PC-9 (cell line): ENCODE measurements at regions not wholly inside any gene's neighbourhood (a gene's known extent, or its start where the extent isn't known, plus 50 kb on each side); places are given as distances from the start of the nearest gene placed in this dataset.

Experiments used
- BruUV-seq: library from RNA; stranded (reverse); fragments of 400-500 nt; replicated peaks from 2 replicates; lab custom pipeline; 2021; lab: Mats Ljungman, UMichigan
- CTCF ChIA-PET: fragments of 300-600 bp; sonication (Branson Sonifier 250); formaldehyde crosslinking; loops from one replicate; lab custom pipeline; 2022; ENCODE audit warnings: antibody characterized with exemption; lab: Charles Lee
- POLR2A ChIA-PET: fragments of 300-600 bp; sonication (Branson Sonifier 250); formaldehyde crosslinking; loops from one replicate; lab custom pipeline; 2022; ENCODE audit warnings: antibody characterized with exemption; ENCODE audit not compliant: unreplicated experiment; lab: Charles Lee
- DNase-seq, 2 experiments: peaks; one replicate each; pipeline versions ENCODE4 v3.0.0 to v3.0.0-alpha.2; 2015 to 2022; ENCODE audit warnings: mixed read lengths in 1 of 2
- H2AFZ ChIP-seq: fragments of 200-600 bp; sonication (generic); 2 replicates; pipeline ENCODE4 v1.8.1; 2017; ENCODE audit warnings: antibody characterized with exemption
- H3F3A ChIP-seq: fragments of 200-600 bp; sonication (generic); 2 replicates; pipeline ENCODE4 v1.8.1; 2017; ENCODE audit warnings: antibody characterized with exemption, mild to moderate bottlenecking, low read depth; ENCODE audit not compliant: insufficient read depth
- H3K27ac ChIP-seq: fragments of 200-600 bp; sonication (generic); 2 replicates; pipeline ENCODE4 v1.6.1; 2016; ENCODE audit warnings: mixed run types
- H3K27me3 ChIP-seq: fragments of 200-600 bp; sonication (generic); 2 replicates; pipeline ENCODE4 v1.6.1; 2016; ENCODE audit warnings: low read depth, mixed run types; ENCODE audit not compliant: insufficient read depth
- H3K36me3 ChIP-seq: fragments of 200-600 bp; sonication (generic); 2 replicates; pipeline ENCODE4 v1.6.1; 2016; ENCODE audit warnings: low read depth, mixed run types
- H3K4me1 ChIP-seq: fragments of 200-600 bp; sonication (generic); replicated peaks from 2 replicates; pipeline ENCODE4 v1.6.1; 2016; ENCODE audit warnings: mixed run types; ENCODE audit not compliant: insufficient read depth
- H3K4me2 ChIP-seq: fragments of 200-600 bp; sonication (generic); 2 replicates; pipeline ENCODE4 v1.6.1; 2017; ENCODE audit warnings: mixed run types
- H3K4me3 ChIP-seq: fragments of 200-600 bp; sonication (generic); 2 replicates; pipeline ENCODE4 v1.6.1; 2016; ENCODE audit warnings: mixed run types
- H3K79me2 ChIP-seq: fragments of 200-600 bp; sonication (generic); 2 replicates; pipeline ENCODE4 v1.6.1; 2017; ENCODE audit warnings: low read depth, mixed run types
- H3K9me2 ChIP-seq: fragments of 200-600 bp; sonication (generic); 2 replicates; pipeline ENCODE4 v1.8.1; 2017; ENCODE audit warnings: mild to moderate bottlenecking; ENCODE audit not compliant: insufficient read depth
- H3K9me3 ChIP-seq: fragments of 200-600 bp; sonication (generic); 2 replicates; pipeline ENCODE4 v1.8.1; 2016; ENCODE audit warnings: low read depth; ENCODE audit not compliant: insufficient read depth
- H4K20me1 ChIP-seq: fragments of 200-600 bp; sonication (generic); 2 replicates; pipeline ENCODE4 v1.8.1; 2017; ENCODE audit not compliant: insufficient read depth
- EZH2 ChIP-seq: fragments of 200-600 bp; sonication (generic); IDR thresholded peaks from 2 replicates; pipeline ENCODE4 v1.8.0; 2017; ENCODE audit warnings: antibody characterized with exemption, low read depth
- intact Hi-C: fragments of 100-400 bp; cut with micrococcal nuclease; formaldehyde crosslinking; loops from one replicate; pipeline ENCODE4 v1.10.0; 2022; ENCODE audit not compliant: unreplicated experiment
- TF ChIP-seq, protein P1 (sequence below): fragments of 200-600 bp; sonication (generic); conservative IDR thresholded peaks from 2 replicates; pipeline ENCODE4 v1.6.1; 2017; ENCODE audit warnings: mixed run types, antibody characterized with exemption, mild to moderate bottlenecking, moderate library complexity

DNA sequence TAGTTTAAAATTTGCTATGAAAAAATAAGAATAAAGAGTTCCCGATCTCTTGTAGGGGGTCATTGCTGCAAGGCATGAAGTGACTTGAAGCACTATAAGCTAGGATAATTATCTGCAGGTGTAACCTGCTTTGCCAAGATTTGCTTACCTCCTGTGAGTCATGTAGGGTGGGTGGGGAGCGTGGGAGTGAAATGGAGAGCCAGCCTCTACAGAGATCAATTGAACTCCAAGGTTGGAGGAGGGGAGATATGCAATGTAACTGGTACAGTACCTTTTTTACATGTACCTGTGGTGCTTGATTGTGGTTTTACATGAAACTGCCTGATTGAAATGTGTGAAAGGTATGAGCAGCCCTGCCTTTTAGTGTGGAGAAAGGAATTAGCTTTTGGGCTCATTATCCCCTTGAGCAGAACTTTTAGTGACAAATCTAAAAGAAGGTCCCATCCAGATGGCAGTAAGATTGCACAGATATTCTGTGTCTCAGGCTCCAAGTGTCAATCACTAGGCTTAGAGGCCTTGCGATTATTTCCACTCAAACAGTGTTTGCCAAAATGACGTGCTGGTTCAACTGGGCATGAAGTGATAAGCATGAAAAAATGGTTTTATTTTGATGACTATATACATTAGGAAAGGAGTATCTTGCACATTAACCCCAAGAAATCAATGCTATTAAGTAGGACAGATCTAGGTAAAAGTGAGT lies 138.6 kb upstream of the GRB10 start:
- H3K4me1 ChIP-seq, result peaks cover 25% of the 10 kb centered on the region
- H3K27me3 ChIP-seq, result no peaks in the 10 kb centered on the region
- no peak overlapping the region for H3K27ac ChIP-seq
- H3F3A ChIP-seq, result peaks cover 14% of the 10 kb centered on the region; the same call in 1 of the 2 replicates
- no peak for TF ChIP-seq EZH2
- TF ChIP-seq, protein P1, sequence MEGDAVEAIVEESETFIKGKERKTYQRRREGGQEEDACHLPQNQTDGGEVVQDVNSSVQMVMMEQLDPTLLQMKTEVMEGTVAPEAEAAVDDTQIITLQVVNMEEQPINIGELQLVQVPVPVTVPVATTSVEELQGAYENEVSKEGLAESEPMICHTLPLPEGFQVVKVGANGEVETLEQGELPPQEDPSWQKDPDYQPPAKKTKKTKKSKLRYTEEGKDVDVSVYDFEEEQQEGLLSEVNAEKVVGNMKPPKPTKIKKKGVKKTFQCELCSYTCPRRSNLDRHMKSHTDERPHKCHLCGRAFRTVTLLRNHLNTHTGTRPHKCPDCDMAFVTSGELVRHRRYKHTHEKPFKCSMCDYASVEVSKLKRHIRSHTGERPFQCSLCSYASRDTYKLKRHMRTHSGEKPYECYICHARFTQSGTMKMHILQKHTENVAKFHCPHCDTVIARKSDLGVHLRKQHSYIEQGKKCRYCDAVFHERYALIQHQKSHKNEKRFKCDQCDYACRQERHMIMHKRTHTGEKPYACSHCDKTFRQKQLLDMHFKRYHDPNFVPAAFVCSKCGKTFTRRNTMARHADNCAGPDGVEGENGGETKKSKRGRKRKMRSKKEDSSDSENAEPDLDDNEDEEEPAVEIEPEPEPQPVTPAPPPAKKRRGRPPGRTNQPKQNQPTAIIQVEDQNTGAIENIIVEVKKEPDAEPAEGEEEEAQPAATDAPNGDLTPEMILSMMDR, result no peak
- no peaks in the 10 kb centered on the region for H3K79me2 ChIP-seq
- no peaks in the 10 kb centered on the region for H3K9me2 ChIP-seq
- H3K36me3 ChIP-seq, result no peaks in the 10 kb centered on the region
- no peak overlapping the region for H3K4me3 ChIP-seq
- no peak overlapping the region for H2AFZ ChIP-seq
- peak overlapping the region; percentile 49 for H3K4me2 ChIP-seq
- no peaks in the 10 kb centered on the region for H3K9me3 ChIP-seq
- ChIA-PET POLR2A (interaction anchor here (0.6 kb wide), 1 partner anchor 249 kb away, joined by 4 read pairs; no protein-coding TSS in a partner anchor), CTCF (no interaction called here)
- no TSS peak for BruUV-seq
- no peaks in the 10 kb centered on the region for H4K20me1 ChIP-seq
- intact Hi-C loops, result no loop called here
- peak in 1 of 2 experiments; percentile 89 for DNase-seq

DNA sequence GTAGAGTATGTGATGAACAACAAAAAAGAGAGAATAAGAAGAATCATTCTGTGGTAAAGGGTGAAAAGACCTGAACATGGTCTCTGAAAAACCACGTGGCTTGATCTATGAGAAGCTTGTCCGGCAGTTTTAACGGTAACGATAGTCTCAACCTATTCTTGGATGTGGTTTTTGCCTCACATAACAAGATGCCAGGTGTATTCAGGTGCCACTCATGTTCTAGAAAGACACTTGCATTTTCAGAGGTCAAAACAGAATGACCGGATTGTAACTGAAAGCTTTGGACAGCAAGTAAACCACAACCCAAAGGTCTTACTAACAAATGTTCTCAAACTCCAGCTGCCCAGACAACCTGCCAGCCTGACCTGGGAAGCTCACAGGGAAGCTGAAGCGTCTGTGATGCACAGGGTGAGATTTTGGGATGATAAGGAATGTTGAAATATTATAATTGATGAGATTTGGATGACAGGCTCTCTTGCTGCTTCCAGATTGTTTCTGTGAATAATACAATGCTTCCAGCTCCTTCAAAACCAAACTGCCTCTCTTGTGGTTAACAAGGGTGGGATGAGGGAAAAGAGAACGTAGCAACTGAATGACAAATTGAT lies 137.4 kb upstream of the GRB10 start:
- Histone ChIP-seq H3K9me2 (no peaks in the 10 kb centered on the region), H3K27ac (no peak overlapping the region), H3F3A (peaks cover 14% of the 10 kb centered on the region; the same call in 1 of the 2 replicates), H3K36me3 (no peaks in the 10 kb centered on the region), H3K4me3 (no peak overlapping the region), H3K79me2 (no peaks in the 10 kb centered on the region), H3K4me2 (peak overlapping the region; percentile 49; the same call in 1 of the 2 replicates), H3K27me3 (no peaks in the 10 kb centered on the region), H4K20me1 (no peaks in the 10 kb centered on the region), H2AFZ (no peak overlapping the region), H3K9me3 (no peaks in the 10 kb centered on the region), H3K4me1 (peaks cover 26% of the 10 kb centered on the region)
- peak in 1 of 2 experiments; percentile 76 for DNase-seq
- BruUV-seq, result no TSS peak
- ChIA-PET CTCF (no interaction called here), POLR2A (no interaction called here)
- no peak for TF ChIP-seq EZH2
- TF ChIP-seq, protein P1, result no peak
- intact Hi-C loops, result no loop called here

DNA sequence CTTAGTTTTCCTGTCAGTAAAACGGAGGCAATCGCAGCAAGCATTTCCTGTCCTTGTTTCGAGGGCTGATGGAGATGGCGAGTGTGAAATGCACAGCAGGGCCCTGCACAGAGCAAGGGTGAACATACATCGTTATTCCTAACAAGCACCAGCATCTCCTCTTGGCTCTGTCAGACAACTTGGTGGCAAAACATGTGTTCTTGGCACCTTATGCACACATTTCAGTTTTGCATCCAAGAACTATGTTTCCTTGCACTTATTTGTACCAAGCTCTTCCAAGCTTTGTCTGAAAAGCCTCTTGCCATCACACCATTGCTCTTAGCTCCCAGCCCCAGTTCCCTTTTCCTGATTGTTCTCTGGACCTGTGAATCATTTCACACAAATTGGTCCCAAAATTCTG lies 132.9 kb upstream of the GRB10 start:
- no TSS peak for BruUV-seq
- intact Hi-C loops, result no loop called here
- Histone ChIP-seq H3K4me2 (no peak overlapping the region), H2AFZ (no peak overlapping the region), H3F3A (peaks cover 11% of the 10 kb centered on the region; the same call in 1 of the 2 replicates), H4K20me1 (no peaks in the 10 kb centered on the region), H3K9me3 (no peaks in the 10 kb centered on the region; the same call in 1 of the 2 replicates), H3K27ac (no peak overlapping the region), H3K36me3 (no peaks in the 10 kb centered on the region), H3K27me3 (no peaks in the 10 kb centered on the region), H3K9me2 (no peaks in the 10 kb centered on the region), H3K4me3 (no peak overlapping the region), H3K4me1 (peaks cover 25% of the 10 kb centered on the region), H3K79me2 (no peaks in the 10 kb centered on the region)
- DNase-seq, result no peak
- POLR2A ChIA-PET, result no interaction called here
- CTCF ChIA-PET, result no interaction called here
- TF ChIP-seq, protein P1, result no peak
- TF ChIP-seq EZH2, result no peak
